ENCODE measurements at regions not wholly inside any gene's neighbourhood (a gene's known extent, or its start where the extent isn't known, plus 50 kb on each side); places are given as distances from the start of the nearest gene placed in this dataset.
A peak's percentile ranks its signal among the peaks of the same experiment; 100 is the strongest.
"Not testable (repeated sequence)": the region's sequence is repeated elsewhere in the genome, so short reads cannot be mapped to it uniquely, and the experiment has no call there.

DNA sequence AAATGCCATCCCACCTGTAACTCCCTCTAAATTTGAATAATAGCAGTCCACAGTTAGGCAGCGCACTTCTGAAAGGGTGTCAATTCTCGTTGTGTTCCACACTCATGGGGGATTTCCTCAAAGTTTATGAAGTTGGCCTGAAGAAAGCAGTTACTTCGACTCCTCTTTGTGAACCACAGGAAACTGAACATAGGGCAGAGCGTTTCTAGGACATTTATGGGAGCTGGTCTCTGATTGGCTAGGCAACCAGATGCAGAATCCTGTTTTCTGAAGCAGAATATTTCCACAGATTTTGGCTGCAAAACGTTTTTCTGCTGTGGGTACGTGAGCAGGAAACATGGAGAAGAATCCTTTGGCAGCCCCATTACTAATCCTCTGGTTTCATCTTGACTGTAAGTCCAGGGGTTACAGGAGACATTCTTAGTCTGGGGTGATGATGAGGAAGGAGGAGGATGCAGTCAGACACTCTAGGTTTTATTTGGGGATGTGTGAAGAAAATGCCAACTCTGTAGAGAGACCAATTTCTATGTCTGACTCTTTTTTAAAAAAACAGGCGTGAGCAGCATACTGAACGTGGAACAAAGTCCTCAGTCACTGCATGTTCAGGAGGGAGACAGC lies 431.5 kb upstream of the OR4E1 start:
- DNase-seq (peak in 1 of 35 experiments; percentile 53), ATAC-seq (replicated peaks in 1 of 4) (peak in 3 of 4 experiments; percentile 12 to 43 (median 19))
- ChIA-PET CTCF (interaction anchor here in 1 of 2 donors (1.4 kb wide), 1 partner anchor 9 kb away, joined by 4 read pairs; no protein-coding TSS in a partner anchor), POLR2A (no interaction called here)
- Histone ChIP-seq H3K9me3 (no peaks in the 10 kb centered on the region), H3K27me3 (replicated peaks in 1 of 2; ENCODE audit: control insufficient read depth in 2 of 2, extremely low read depth in 1 of 2, insufficient read depth in 2 of 2, low read length in 1 of 2) (no peaks in the 10 kb centered on the region), H3K27ac (ENCODE audit: low read length) (peak overlapping the region; percentile 38), H3K36me3 (ENCODE audit: control insufficient read depth in 2 of 2, extremely low read depth in 1 of 2, insufficient read depth in 1 of 2, low read length in 1 of 2) (no peaks in the 10 kb centered on the region), H3K4me1 (ENCODE audit: control insufficient read depth in 1 of 2, extremely low read depth in 1 of 2, insufficient read depth in 2 of 2, low read length in 2 of 2) (peaks cover 6 to 9% of the 10 kb centered on the region in 2 experiments), H3K4me3 (ENCODE audit: control insufficient read depth in 1 of 2, extremely low read depth in 1 of 2, low read length in 1 of 2) (peak overlapping the region in 1 of 2 donors; percentile 10)
- Mint-ChIP-seq H3K27ac (peak overlapping the region; percentile 75 to 79), H3K9me3 (no peaks in the 10 kb centered on the region), H3K4me3 (peak overlapping the region; percentile 7 to 50 (median 37)), H3K4me1 (peaks cover 0 to 19% (median 12%) of the 10 kb centered on the region in 3 donors), H3K36me3 (no peaks in the 10 kb centered on the region), H3K27me3 (no peaks in the 10 kb centered on the region)
- no CpG with 5 or more reads among the region's 8 CpGs for WGBS (ENCODE audit: insufficient coverage)

DNA sequence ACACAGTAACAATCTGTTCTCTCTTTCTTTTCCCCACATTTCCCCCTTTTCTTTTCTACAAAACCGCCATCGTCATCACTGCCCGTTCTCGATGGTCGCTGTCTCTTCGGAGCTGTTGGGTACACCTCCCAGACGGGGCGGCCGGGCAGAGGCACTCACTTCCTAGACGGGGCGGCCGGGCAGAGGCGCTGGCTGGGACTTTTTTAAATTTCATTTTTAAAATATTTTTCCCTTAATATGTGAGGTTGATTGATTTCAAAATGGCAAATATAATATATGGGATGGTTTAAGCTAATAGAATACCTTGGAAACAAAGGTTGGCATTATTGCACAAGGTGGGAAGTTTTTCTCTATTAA lies 427.1 kb upstream of the OR4E1 start:
- H3K27ac Mint-ChIP-seq; H3K4me3 ChIP-seq (ENCODE audit: control insufficient read depth in 1 of 2, extremely low read depth in 1 of 2, low read length in 1 of 2); DNase-seq; H3K27ac ChIP-seq (ENCODE audit: low read length); H3K9me3 Mint-ChIP-seq; H3K27me3 ChIP-seq (replicated peaks in 1 of 2; ENCODE audit: control insufficient read depth in 2 of 2, extremely low read depth in 1 of 2, insufficient read depth in 2 of 2, low read length in 1 of 2); ATAC-seq (replicated peaks in 1 of 4); H3K27me3 Mint-ChIP-seq; H3K9me3 ChIP-seq; H3K36me3 Mint-ChIP-seq; H3K36me3 ChIP-seq (ENCODE audit: control insufficient read depth in 2 of 2, extremely low read depth in 1 of 2, insufficient read depth in 1 of 2, low read length in 1 of 2); H3K4me3 Mint-ChIP-seq; POLR2A ChIA-PET: not testable (repeated sequence)
- no CpG with 5 or more reads among the region's 13 CpGs for WGBS (ENCODE audit: insufficient coverage)
- CTCF ChIA-PET: interaction anchor here (0.5 to 2.4 kb wide), 13 partner anchors 11 to 716 kb away, joined by 3 to 10 read pairs (median 4); no protein-coding TSS in a partner anchor
- H3K4me1 ChIP-seq (ENCODE audit: control insufficient read depth in 1 of 2, extremely low read depth in 1 of 2, insufficient read depth in 2 of 2, low read length in 2 of 2): peaks cover 15 to 32% of the 10 kb centered on the region in 2 experiments
- peaks cover 36 to 45% (median 41%) of the 10 kb centered on the region in 3 donors for H3K4me1 Mint-ChIP-seq

DNA sequence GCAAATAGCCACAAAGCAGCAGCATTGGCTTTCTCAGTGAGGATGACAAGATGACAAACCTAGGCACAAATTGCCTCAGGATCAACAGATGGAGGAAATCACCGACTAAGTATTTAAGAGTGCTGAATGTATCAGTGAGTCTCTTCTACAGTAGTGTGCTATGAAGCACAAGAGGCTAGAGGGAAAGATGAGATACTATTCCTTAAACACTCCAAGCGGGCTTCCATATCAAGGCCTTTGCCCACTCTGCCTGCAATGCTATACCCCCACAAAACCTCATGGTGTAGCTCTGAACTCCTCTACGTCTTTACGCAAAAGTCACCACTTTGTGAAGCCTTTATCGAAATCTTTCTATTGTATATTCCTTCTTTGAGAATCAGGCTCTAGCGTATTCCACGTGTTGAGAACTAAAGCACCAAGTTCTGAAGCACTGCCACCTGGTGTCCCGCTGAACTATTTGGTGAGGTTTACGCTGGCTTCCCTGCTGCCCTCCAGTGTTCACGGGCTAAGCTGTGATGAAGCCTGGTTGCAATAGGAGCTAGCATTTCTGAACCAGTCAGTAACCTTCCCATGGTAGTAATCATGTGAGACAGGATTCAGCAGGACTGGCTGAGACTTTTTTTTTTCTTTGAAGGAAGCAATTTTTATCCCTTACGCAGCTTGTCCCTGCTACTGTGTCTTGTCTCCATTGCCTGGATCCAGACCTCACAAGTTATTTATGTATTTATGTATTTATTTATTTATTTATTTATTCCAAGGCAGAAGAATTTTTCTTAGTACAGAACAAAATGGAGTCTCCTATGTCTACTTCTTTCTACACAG lies 426.5 kb upstream of the OR4E1 start:
- POLR2A ChIA-PET: no interaction called here
- ATAC-seq (replicated peaks in 1 of 4) (peak; percentile 54 to 69 (median 65)), DNase-seq (peak; percentile 14 to 77 (median 53))
- Mint-ChIP-seq H3K9me3 (no peaks in the 10 kb centered on the region), H3K27me3 (no peaks in the 10 kb centered on the region), H3K27ac (no peak overlapping the region), H3K36me3 (no peaks in the 10 kb centered on the region), H3K4me1 (peaks cover 37 to 46% (median 44%) of the 10 kb centered on the region in 3 donors), H3K4me3 (no peak overlapping the region)
- Histone ChIP-seq H3K4me1 (ENCODE audit: control insufficient read depth in 1 of 2, extremely low read depth in 1 of 2, insufficient read depth in 2 of 2, low read length in 2 of 2) (peaks cover 14 to 36% of the 10 kb centered on the region in 2 experiments), H3K4me3 (ENCODE audit: control insufficient read depth in 1 of 2, extremely low read depth in 1 of 2, low read length in 1 of 2) (no peak overlapping the region), H3K9me3 (no peaks in the 10 kb centered on the region), H3K27me3 (replicated peaks in 1 of 2; ENCODE audit: control insufficient read depth in 2 of 2, extremely low read depth in 1 of 2, insufficient read depth in 2 of 2, low read length in 1 of 2) (no peaks in the 10 kb centered on the region), H3K27ac (ENCODE audit: low read length) (no peak overlapping the region), H3K36me3 (ENCODE audit: control insufficient read depth in 2 of 2, extremely low read depth in 1 of 2, insufficient read depth in 1 of 2, low read length in 1 of 2) (no peaks in the 10 kb centered on the region)
- no CpG with 5 or more reads among the region's 11 CpGs for WGBS (ENCODE audit: insufficient coverage)
- CTCF ChIA-PET: interaction anchor here in 1 of 2 donors (0.7 to 2.4 kb wide), 14 partner anchors 12 to 110 kb away, joined by 3 to 10 read pairs (median 4); no protein-coding TSS in a partner anchor

DNA sequence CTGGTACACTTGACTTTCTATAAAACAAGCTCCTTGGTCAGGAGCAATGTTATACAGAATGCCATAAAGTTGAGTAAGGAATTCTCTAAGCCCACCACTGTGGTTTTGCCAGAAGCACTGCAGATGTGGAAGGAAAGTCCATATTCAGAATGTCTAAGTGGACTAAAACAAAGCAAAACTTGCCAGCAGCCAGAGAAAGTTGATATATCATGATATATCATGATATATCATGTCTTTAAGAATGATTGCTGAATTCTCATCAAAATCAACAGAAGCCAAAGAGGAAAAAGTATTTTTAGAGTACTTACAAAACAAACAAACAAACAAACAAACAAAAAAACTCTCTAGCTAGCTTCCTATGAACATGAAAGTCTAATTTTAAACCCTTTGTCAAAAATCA lies 424.8 kb upstream of the OR4E1 start:
- Histone ChIP-seq H3K27me3 (replicated peaks in 1 of 2; ENCODE audit: control insufficient read depth in 2 of 2, extremely low read depth in 1 of 2, insufficient read depth in 2 of 2, low read length in 1 of 2) (no peaks in the 10 kb centered on the region), H3K27ac (ENCODE audit: low read length) (no peak overlapping the region), H3K4me3 (ENCODE audit: control insufficient read depth in 1 of 2, extremely low read depth in 1 of 2, low read length in 1 of 2) (no peak overlapping the region), H3K9me3 (no peaks in the 10 kb centered on the region), H3K4me1 (ENCODE audit: control insufficient read depth in 1 of 2, extremely low read depth in 1 of 2, insufficient read depth in 2 of 2, low read length in 2 of 2) (peaks cover 11 to 39% of the 10 kb centered on the region in 2 experiments), H3K36me3 (ENCODE audit: control insufficient read depth in 2 of 2, extremely low read depth in 1 of 2, insufficient read depth in 1 of 2, low read length in 1 of 2) (no peaks in the 10 kb centered on the region)
- peak overlapping the region; percentile 91 to 92 for H3K27ac Mint-ChIP-seq
- H3K4me1 Mint-ChIP-seq: peaks cover 37 to 53% (median 51%) of the 10 kb centered on the region in 3 donors
- no peak for DNase-seq
- no peaks in the 10 kb centered on the region for H3K36me3 Mint-ChIP-seq
- POLR2A ChIA-PET: interaction anchor here in 1 of 2 donors (0.6 kb wide), 1 partner anchor 123 kb away, joined by 12 read pairs; no protein-coding TSS in a partner anchor
- H3K4me3 Mint-ChIP-seq: peak overlapping the region in 1 of 3 donors; percentile 66
- no peaks in the 10 kb centered on the region for H3K27me3 Mint-ChIP-seq
- CTCF ChIA-PET: interaction anchor here in 1 of 2 donors (0.6 to 2.4 kb wide), 8 partner anchors 13 to 896 kb away, joined by 3 to 9 read pairs (median 4); no protein-coding TSS in a partner anchor
- no peaks in the 10 kb centered on the region for H3K9me3 Mint-ChIP-seq
- no peak for ATAC-seq (replicated peaks in 1 of 4)

DNA sequence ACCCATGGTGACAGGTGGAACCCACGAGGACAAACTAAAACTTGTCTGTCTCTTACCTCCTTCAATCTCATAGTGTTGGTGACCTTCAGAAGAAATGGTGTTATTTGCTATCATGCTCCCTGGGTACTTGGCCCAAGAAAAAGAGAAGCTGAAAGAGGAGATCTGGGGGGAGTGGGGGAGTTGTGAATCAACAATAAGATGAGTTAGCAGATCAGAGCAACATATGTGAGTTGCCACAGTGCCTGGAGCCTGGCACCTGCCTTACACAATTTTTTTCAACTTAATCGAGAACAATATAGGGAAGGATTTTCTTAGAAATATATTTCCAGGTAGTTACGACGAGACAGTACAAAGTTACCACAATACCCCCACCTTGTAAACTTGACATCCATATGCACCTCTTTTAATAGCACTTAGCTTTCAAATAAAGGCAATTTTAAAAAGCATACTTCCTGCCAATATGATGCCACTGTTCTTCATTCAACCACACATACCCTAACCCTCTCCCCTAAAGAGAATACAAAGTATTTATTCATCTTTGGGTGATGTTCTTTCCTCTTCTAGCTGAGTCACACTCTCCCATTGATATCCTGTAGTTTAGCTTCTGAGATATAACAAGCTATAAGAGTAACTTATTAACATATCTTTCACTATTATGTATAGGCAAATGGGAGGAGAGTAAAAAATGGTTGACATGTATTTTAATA lies 424.1 kb upstream of the OR4E1 start:
- peak overlapping the region in 2 of 3 donors; percentile 37 to 66 for H3K4me3 Mint-ChIP-seq
- CTCF ChIA-PET: interaction anchor here in 1 of 2 donors (0.6 to 2.4 kb wide), 8 partner anchors 14 to 897 kb away, joined by 3 to 9 read pairs (median 4); no protein-coding TSS in a partner anchor
- ATAC-seq (replicated peaks in 1 of 4) (peak in 3 of 4 experiments; percentile 48 to 57 (median 54)), DNase-seq (no peak)
- Histone ChIP-seq H3K36me3 (ENCODE audit: control insufficient read depth in 2 of 2, extremely low read depth in 1 of 2, insufficient read depth in 1 of 2, low read length in 1 of 2) (no peaks in the 10 kb centered on the region), H3K27me3 (replicated peaks in 1 of 2; ENCODE audit: control insufficient read depth in 2 of 2, extremely low read depth in 1 of 2, insufficient read depth in 2 of 2, low read length in 1 of 2) (no peaks in the 10 kb centered on the region), H3K4me3 (ENCODE audit: control insufficient read depth in 1 of 2, extremely low read depth in 1 of 2, low read length in 1 of 2) (no peak overlapping the region), H3K9me3 (no peaks in the 10 kb centered on the region), H3K27ac (ENCODE audit: low read length) (peak overlapping the region; percentile 20), H3K4me1 (ENCODE audit: control insufficient read depth in 1 of 2, extremely low read depth in 1 of 2, insufficient read depth in 2 of 2, low read length in 2 of 2) (peaks cover 11 to 41% of the 10 kb centered on the region in 2 experiments)
- no peaks in the 10 kb centered on the region for H3K9me3 Mint-ChIP-seq
- WGBS (ENCODE audit: insufficient coverage): no CpG with 5 or more reads among the region's 4 CpGs
- H3K4me1 Mint-ChIP-seq: peaks cover 37 to 57% (median 53%) of the 10 kb centered on the region in 3 donors
- no peaks in the 10 kb centered on the region for H3K27me3 Mint-ChIP-seq
- peak overlapping the region; percentile 91 to 92 for H3K27ac Mint-ChIP-seq
- no peaks in the 10 kb centered on the region for H3K36me3 Mint-ChIP-seq
- POLR2A ChIA-PET: no interaction called here

DNA sequence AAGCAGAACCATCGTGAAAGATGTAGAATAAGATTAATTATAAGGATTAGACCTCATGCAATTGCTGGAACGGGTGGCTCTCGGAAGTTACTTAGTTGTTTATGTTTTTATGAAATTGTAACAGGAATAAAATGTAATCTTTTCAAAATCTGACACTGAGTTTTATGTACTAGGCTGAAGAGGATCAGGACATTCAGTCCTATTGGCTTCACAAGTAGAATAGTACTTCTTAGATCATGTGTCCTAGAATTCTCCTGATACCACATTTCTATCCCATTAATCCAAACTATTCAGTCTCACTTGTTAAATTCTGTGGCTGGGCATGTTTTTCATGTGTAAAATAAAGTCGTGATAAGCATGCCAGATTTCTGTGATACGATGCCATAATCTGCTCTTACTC lies 423.5 kb upstream of the OR4E1 start:
- Histone ChIP-seq H3K36me3 (ENCODE audit: control insufficient read depth in 2 of 2, extremely low read depth in 1 of 2, insufficient read depth in 1 of 2, low read length in 1 of 2) (no peaks in the 10 kb centered on the region), H3K4me3 (ENCODE audit: control insufficient read depth in 1 of 2, extremely low read depth in 1 of 2, low read length in 1 of 2) (no peak overlapping the region), H3K27ac (ENCODE audit: low read length) (peak overlapping the region; percentile 20), H3K9me3 (no peaks in the 10 kb centered on the region), H3K4me1 (ENCODE audit: control insufficient read depth in 1 of 2, extremely low read depth in 1 of 2, insufficient read depth in 2 of 2, low read length in 2 of 2) (peaks cover 11 to 41% of the 10 kb centered on the region in 2 experiments), H3K27me3 (replicated peaks in 1 of 2; ENCODE audit: control insufficient read depth in 2 of 2, extremely low read depth in 1 of 2, insufficient read depth in 2 of 2, low read length in 1 of 2) (no peaks in the 10 kb centered on the region)
- WGBS (ENCODE audit: insufficient coverage): no CpG with 5 or more reads among the region's 5 CpGs
- Mint-ChIP-seq H3K9me3 (no peaks in the 10 kb centered on the region), H3K4me1 (peaks cover 37 to 57% (median 53%) of the 10 kb centered on the region in 3 donors), H3K27ac (peak overlapping the region; percentile 91 to 92), H3K36me3 (no peaks in the 10 kb centered on the region), H3K4me3 (peak overlapping the region; percentile 66 to 73 (median 72)), H3K27me3 (no peaks in the 10 kb centered on the region)
- ATAC-seq (replicated peaks in 1 of 4): no peak
- POLR2A ChIA-PET: no interaction called here
- CTCF ChIA-PET: interaction anchor here in 1 of 2 donors (1.5 to 1.8 kb wide), 2 partner anchors 15 to 31 kb away, joined by 4 read pairs; no protein-coding TSS in a partner anchor
- DNase-seq: no peak

Measured in T-cell (primary cell).